H1 (cell line): ENCODE measurements at regions not wholly inside any gene's neighbourhood (a gene's known extent, or its start where the extent isn't known, plus 50 kb on each side); places are given as distances from the start of the nearest gene placed in this dataset.

ENCODE experiments used
- CTCF ChIA-PET: fragments of 300-600 bp; sonication (Branson Sonifier 250); formaldehyde crosslinking; loops from one replicate; lab custom pipeline; 2021; ENCODE audit not compliant: partially characterized antibody; lab: Charles Lee
- POLR2A ChIA-PET: fragments of 300-600 bp; sonication (Branson Sonifier 250); formaldehyde crosslinking; loops from one replicate; lab custom pipeline; 2021; ENCODE audit warnings: inconsistent platforms; ENCODE audit not compliant: partially characterized antibody; lab: Charles Lee
- DNase-seq, 2 experiments: peaks; one replicate each; pipeline versions ENCODE4 v3.0.0 to v3.0.0-alpha.2; 2010 to 2022; ENCODE audit warnings: low spot score in 2 of 2, low read depth in 1 of 2, mixed read lengths in 1 of 2
- FAIRE-seq: peaks from 2 replicates; lab custom pipeline; 2011; peaks lifted over from hg19 to GRCh38; lab: Jason Lieb, UNC
- H2AFZ ChIP-seq: 2 replicates; pipeline ENCODE4 v1.8.1; 2012; ENCODE audit warnings: low read length, inconsistent platforms
- H2AK5ac ChIP-seq: 2 replicates; pipeline ENCODE4 v1.6.1; 2013; ENCODE audit warnings: low read depth, low read length
- H2BK120ac ChIP-seq: replicated peaks from 2 replicates; pipeline ENCODE3; 2013; ENCODE audit warnings: low read depth, low read length, inconsistent platforms
- H2BK12ac ChIP-seq: 2 replicates; pipeline ENCODE4 v1.6.1; 2013; ENCODE audit warnings: low read depth, low read length
- H2BK15ac ChIP-seq: 2 replicates; pipeline ENCODE4 v1.6.1; 2013; ENCODE audit warnings: low read length
- H2BK20ac ChIP-seq: 2 replicates; pipeline ENCODE4 v1.6.1; 2013; ENCODE audit warnings: low read length
- H2BK5ac ChIP-seq: 2 replicates; pipeline ENCODE4 v1.6.1; 2013; ENCODE audit warnings: low read depth, low read length
- H3K14ac ChIP-seq: 2 replicates; pipeline ENCODE4 v1.6.1; 2013; ENCODE audit warnings: inconsistent platforms; ENCODE audit not compliant: insufficient read length
- H3K18ac ChIP-seq: 2 replicates; pipeline ENCODE4 v1.6.1; 2013; ENCODE audit warnings: low read length; ENCODE audit errors: extremely low read depth
- H3K23ac ChIP-seq: 2 replicates; pipeline ENCODE4 v1.6.1; 2013; ENCODE audit warnings: inconsistent platforms; ENCODE audit not compliant: insufficient read length
- H3K23me2 ChIP-seq: 2 replicates; pipeline ENCODE4 v1.6.1; 2013; ENCODE audit warnings: low read depth, low read length
- H3K27ac ChIP-seq: 2 replicates; pipeline ENCODE4 v1.6.1; 2011; ENCODE audit warnings: low read depth, low read length, inconsistent platforms
- H3K27me3 ChIP-seq, 4 experiments: replicated peaks in 1 of 4; 1 replicate in 1 of 4; 2 replicates in 3 of 4; pipeline versions ENCODE4 v1.6.1 to v1.8.1; 2011 to 2013; ENCODE audit warnings: low read length in 3 of 4, mild to moderate bottlenecking in 3 of 4, inconsistent platforms in 2 of 4, mixed read lengths in 2 of 4, moderate library complexity in 1 of 4; ENCODE audit not compliant: control insufficient read depth in 3 of 4, insufficient read depth in 3 of 4; ENCODE audit errors: extremely low read depth in 1 of 4
- H3K36me3 ChIP-seq, 4 experiments: 2 replicates each; pipeline versions ENCODE4 v1.6.1 to v1.8.1; 2011 to 2013; ENCODE audit warnings: mild to moderate bottlenecking in 4 of 4, low read length in 3 of 4, moderate library complexity in 2 of 4, control low read depth in 1 of 4, inconsistent platforms in 1 of 4; ENCODE audit not compliant: insufficient read depth in 4 of 4, control insufficient read depth in 2 of 4
- H3K4ac ChIP-seq: replicated peaks from 2 replicates; pipeline ENCODE3; 2013; ENCODE audit warnings: low read length, low read depth, mixed read lengths, inconsistent platforms; ENCODE audit not compliant: insufficient read length
- H3K4me1 ChIP-seq, 4 experiments: replicated peaks in 1 of 4; 1 replicate in 1 of 4; 2 replicates in 3 of 4; pipeline versions ENCODE4 v1.6.1 to v1.8.1; 2011 to 2013; ENCODE audit warnings: low read length in 3 of 4, inconsistent platforms in 2 of 4, mixed read lengths in 1 of 4; ENCODE audit not compliant: insufficient read depth in 4 of 4, control insufficient read depth in 3 of 4
- H3K4me2 ChIP-seq, 2 experiments: 2 replicates each; pipeline versions ENCODE4 v1.6.1 to v1.8.1; 2011 to 2013; ENCODE audit warnings: low read depth in 2 of 2, low read length in 2 of 2, control low read depth in 1 of 2, inconsistent platforms in 1 of 2, mild to moderate bottlenecking in 1 of 2; ENCODE audit not compliant: insufficient read depth in 1 of 2
- H3K4me3 ChIP-seq, 4 experiments: fragments of 200-600, 300-600 bp in 1 of 4; sonication (generic), shearing (Covaris generic), sonication (Bioruptor Twin) in 1 of 4; 2 replicates each; pipeline versions ENCODE4 v1.5.1 to v1.8.1; 2011 to 2016; ENCODE audit warnings: low read length in 4 of 4, low read depth in 3 of 4, control low read depth in 2 of 4, inconsistent platforms in 2 of 4, mild to moderate bottlenecking in 2 of 4, mixed read lengths in 1 of 4, moderate library complexity in 1 of 4; ENCODE audit not compliant: insufficient read depth in 2 of 4; ENCODE audit errors: extremely low read depth in 1 of 4
- H3K56ac ChIP-seq: replicated peaks from 2 replicates; pipeline ENCODE3; 2013; ENCODE audit warnings: low read depth, mild to moderate bottlenecking, mixed read lengths, low read length, inconsistent platforms; ENCODE audit not compliant: insufficient read length
- H3K79me1 ChIP-seq: 2 replicates; pipeline ENCODE4 v1.6.1; 2013; ENCODE audit warnings: low read depth, low read length, control low read depth
- H3K79me2 ChIP-seq, 2 experiments: 2 replicates each; pipeline versions ENCODE4 v1.6.1 to v1.8.1; 2012 to 2013; ENCODE audit warnings: low read length in 2 of 2, mild to moderate bottlenecking in 2 of 2, inconsistent platforms in 1 of 2; ENCODE audit not compliant: insufficient read depth in 2 of 2, control insufficient read depth in 1 of 2
- H3K9ac ChIP-seq, 4 experiments: replicated peaks in 1 of 4; 1 replicate in 1 of 4; 2 replicates in 3 of 4; pipeline versions ENCODE4 v1.6.1 to v1.8.1; 2011 to 2013; ENCODE audit warnings: low read depth in 3 of 4, low read length in 3 of 4, control low read depth in 2 of 4, mild to moderate bottlenecking in 2 of 4, moderate library complexity in 2 of 4, inconsistent platforms in 1 of 4; ENCODE audit errors: extremely low read depth in 1 of 4
- H3K9me3 ChIP-seq, 2 experiments: 2 replicates each; pipeline versions ENCODE4 v1.6.1 to v1.8.1; 2012 to 2013; ENCODE audit warnings: mild to moderate bottlenecking in 2 of 2, moderate library complexity in 2 of 2, control low read depth in 1 of 2, inconsistent platforms in 1 of 2, low read depth in 1 of 2, low read length in 1 of 2, mixed read lengths in 1 of 2; ENCODE audit not compliant: insufficient read depth in 2 of 2
- H4K20me1 ChIP-seq, 2 experiments: replicated peaks in 1 of 2; 2 replicates each; pipeline versions ENCODE3 to v1.8.1; 2011 to 2013; ENCODE audit warnings: inconsistent platforms in 2 of 2, low read length in 2 of 2, mild to moderate bottlenecking in 1 of 2; ENCODE audit not compliant: insufficient read depth in 2 of 2, control insufficient read depth in 1 of 2
- H4K5ac ChIP-seq: 2 replicates; pipeline ENCODE4 v1.6.1; 2013; ENCODE audit warnings: low read length, low read depth, mixed read lengths, inconsistent platforms; ENCODE audit not compliant: insufficient read length
- H4K8ac ChIP-seq: 2 replicates; pipeline ENCODE4 v1.8.0; 2013; ENCODE audit warnings: mild to moderate bottlenecking, moderate library complexity, low read length, inconsistent platforms; ENCODE audit not compliant: insufficient read depth; ENCODE audit errors: extremely low read depth
- H4K91ac ChIP-seq: replicated peaks from 2 replicates; pipeline ENCODE3; 2013; ENCODE audit warnings: low read length, mixed read lengths, inconsistent platforms; ENCODE audit not compliant: insufficient read length
- BACH1 ChIP-seq: IDR thresholded peaks from 2 replicates; pipeline ENCODE4 v1.6.1; 2012; ENCODE audit warnings: low read length, improper control_type of control experiment
- BCL11A ChIP-seq, 2 experiments: IDR thresholded peaks; one replicate each; pipeline ENCODE4 v1.6.1; 2011; ENCODE audit warnings: low read depth in 2 of 2, low read length in 2 of 2, mild to moderate bottlenecking in 2 of 2
- CHD2 ChIP-seq: IDR thresholded peaks from 2 replicates; pipeline ENCODE4 v1.6.1; 2012; ENCODE audit warnings: low read length, improper control_type of control experiment
- CTCF ChIP-seq, 3 experiments: IDR thresholded peaks; 1 replicate in 2 of 3; 2 replicates in 1 of 3; pipeline versions ENCODE4 v1.5.1 to v1.6.1; 2011; ENCODE audit warnings: low read length in 3 of 3, mild to moderate bottlenecking in 3 of 3, inconsistent platforms in 2 of 3, low read depth in 1 of 3, moderate library complexity in 1 of 3; ENCODE audit not compliant: insufficient read depth in 1 of 3; ENCODE audit errors: control extremely low read depth in 1 of 3
- HDAC2 ChIP-seq, 2 experiments: fragments of 300-600 bp in 1 of 2; sonication (generic) in 1 of 2; IDR thresholded peaks; 2 replicates each; pipeline ENCODE4 v1.6.1; 2011 to 2012; ENCODE audit warnings: low read depth in 2 of 2, low read length in 2 of 2, mild to moderate bottlenecking in 2 of 2, moderate library complexity in 2 of 2, borderline replicate concordance in 1 of 2, inconsistent platforms in 1 of 2
- HDAC6 ChIP-seq: IDR thresholded peaks from one replicate; pipeline ENCODE4 v1.7.1; 2012; ENCODE audit warnings: low read depth, mild to moderate bottlenecking, inconsistent platforms, low read length, moderate library complexity
- NANOG ChIP-seq: IDR thresholded peaks from 2 replicates; pipeline ENCODE4 v1.6.1; 2011; ENCODE audit warnings: low read length, low read depth, mild to moderate bottlenecking, inconsistent platforms; ENCODE audit not compliant: insufficient read depth, poor library complexity, severe bottlenecking
- RFX5 ChIP-seq: IDR thresholded peaks from 2 replicates; pipeline ENCODE4 v1.6.1; 2011; ENCODE audit warnings: low read depth, low read length, improper control_type of control experiment, borderline replicate concordance
- TEAD4 ChIP-seq: IDR thresholded peaks from 2 replicates; pipeline ENCODE4 v1.6.1; 2012; ENCODE audit warnings: low read depth, low read length, inconsistent platforms, mixed read lengths
- YY1 ChIP-seq: IDR thresholded peaks from 2 replicates; pipeline ENCODE4 v1.6.1; 2011; ENCODE audit warnings: low read depth, mild to moderate bottlenecking, low read length
- WGBS, 2 experiments: shearing (Covaris generic) in 1 of 2; methylation state at CpG; one replicate each; pipeline versions ENCODE4 v1.1.6 to v1.1.7; 2013 to 2015; ENCODE audit warnings: low lambda C conversion rate in 2 of 2, mixed read lengths in 2 of 2, inconsistent platforms in 1 of 2, low coverage in 1 of 2, missing lambda C conversion rate in 1 of 2; ENCODE audit not compliant: insufficient replicate concordance in 2 of 2, insufficient coverage in 1 of 2, insufficient read length in 1 of 2; ENCODE audit errors: extremely low coverage in 1 of 2, missing lambda C conversion rate in 1 of 2; 5-methylcytosine and 5-hydroxymethylcytosine counted together

- Histone ChIP-seq H3K56ac (no peak overlapping the region), H4K91ac (no peak overlapping the region), H3K18ac (no peak overlapping the region), H3K4ac (no peak overlapping the region), H4K5ac (no peak overlapping the region), H2BK15ac (no peak overlapping the region), H3K23ac (no peak overlapping the region), H4K8ac (no peak overlapping the region), H4K20me1 (no peaks in the 10 kb centered on the region), H3K27ac (no peak overlapping the region), H2BK20ac (no peak overlapping the region), H3K9ac (no peak overlapping the region), H3K14ac (no peak overlapping the region), H3K36me3 (no peaks in the 10 kb centered on the region), H2BK12ac (no peak overlapping the region), H3K4me2 (no peak overlapping the region), H3K4me1 (peaks cover 0 to 12% (median 6%) of the 10 kb centered on the region in 4 experiments; a peak in 4 of 7 replicates), H3K4me3 (no peak overlapping the region), H3K23me2 (no peaks in the 10 kb centered on the region), H2BK5ac (no peak overlapping the region), H2BK120ac (no peak overlapping the region), H3K9me3 (no peaks in the 10 kb centered on the region), H3K79me2 (no peaks in the 10 kb centered on the region), H2AK5ac (no peak overlapping the region), H3K79me1 (no peaks in the 10 kb centered on the region), H3K27me3 (no peaks in the 10 kb centered on the region), H2AFZ (0 out of 2 replicates have a peak overlapping the region, but pooled peaks have one; percentile 42)
- POLR2A ChIA-PET, result no interaction called here
- FAIRE-seq (no peak), DNase-seq (no peak)
- CTCF ChIA-PET, result interaction anchor here (0.9 kb wide), 1 partner anchor 111 kb away, joined by 3 read pairs; no protein-coding TSS in a partner anchor
- 68% methylated on average over 8 of the region's 8 CpGs; no CpG with 5 or more reads in 1 of the 2 experiments for WGBS, 2 experiments
- TF ChIP-seq TEAD4, result 0 out of 2 replicates have a peak, but pooled peaks have one; percentile 4
- TF ChIP-seq BACH1, result no peak
- TF ChIP-seq CTCF (IDR thresholded peaks at IDR 0.05; ENCODE audit: control extremely low read depth in 1 of 3, insufficient read depth in 1 of 3, low read depth in 1 of 3, low read length in 3 of 3), result no peak
- no peak for TF ChIP-seq HDAC6
- TF ChIP-seq YY1, result peak; percentile 55; the same call in 1 of the 2 replicates
- no peak for TF ChIP-seq CHD2
- TF ChIP-seq HDAC2 (IDR thresholded peaks at IDR 0.05; ENCODE audit: borderline replicate concordance in 1 of 2, low read depth in 2 of 2, low read length in 2 of 2), result no peak
- no peak for TF ChIP-seq RFX5
- TF ChIP-seq BCL11A (IDR thresholded peaks at IDR 0.05; ENCODE audit: low read depth in 2 of 2, low read length in 2 of 2), result no peak
- peak; percentile 16 for TF ChIP-seq NANOG
Observed at GRCh38 chr3:97417-98258, 98.9 kb upstream of the CHL1 start.
